Caco-2 (cell line): ENCODE measurements at regions not wholly inside any gene's neighbourhood (a gene's known extent, or its start where the extent isn't known, plus 50 kb on each side); places are given as distances from the start of the nearest gene placed in this dataset.

Experiments used
- BruUV-seq: library from RNA; stranded (reverse); fragments of 400-500 nt; replicated peaks from 2 replicates; lab custom pipeline; 2021; lab: Mats Ljungman, UMichigan
- CTCF ChIA-PET: fragments of 300-600 bp; sonication (Branson Sonifier 250); formaldehyde crosslinking; loops from one replicate; lab custom pipeline; 2022; ENCODE audit warnings: antibody characterized with exemption; lab: Charles Lee
- POLR2A ChIA-PET: fragments of 300-600 bp; sonication (Branson Sonifier 250); formaldehyde crosslinking; loops from one replicate; lab custom pipeline; 2022; ENCODE audit warnings: antibody characterized with exemption; lab: Charles Lee
- DNase-seq, 2 experiments: peaks; one replicate each; pipeline versions ENCODE4 v3.0.0 to v3.0.0-alpha.2; 2020 to 2022
- H3K27me3 ChIP-seq: replicated peaks from 2 replicates; pipeline ENCODE4 v1.6.0; 2011; ENCODE audit warnings: low read length; ENCODE audit not compliant: control insufficient read depth, insufficient read depth
- H3K36me3 ChIP-seq: 2 replicates; pipeline ENCODE4 v1.5.1; 2011; ENCODE audit warnings: low read length; ENCODE audit not compliant: control insufficient read depth, insufficient read depth
- H3K4me1 ChIP-seq: fragments of 250-450 bp; sonication (Bioruptor Pico); 2 replicates; pipeline ENCODE4 v1.5.1; 2020; ENCODE audit warnings: mild to moderate bottlenecking
- H3K4me3 ChIP-seq: 2 replicates; pipeline ENCODE4 v1.5.1; 2011; ENCODE audit warnings: low read depth, mild to moderate bottlenecking, control low read depth, low read length
- H3K9me3 ChIP-seq: fragments of 250-450 bp; sonication (Bioruptor Pico); 2 replicates; pipeline ENCODE4 v1.5.1; 2020; ENCODE audit warnings: mild to moderate bottlenecking, moderate library complexity
- H3K27ac Mint-ChIP-seq: one replicate; pipeline ENCODE4 v1.8.0; 2022; ENCODE audit warnings: mixed read lengths; ENCODE audit not compliant: unreplicated experiment
- H3K27me3 Mint-ChIP-seq: one replicate; pipeline ENCODE4 v1.8.0; 2022; ENCODE audit warnings: mixed read lengths; ENCODE audit not compliant: insufficient read depth, unreplicated experiment
- H3K36me3 Mint-ChIP-seq: one replicate; pipeline ENCODE4 v1.8.0; 2022; ENCODE audit warnings: mild to moderate bottlenecking, mixed read lengths; ENCODE audit not compliant: insufficient read depth, unreplicated experiment
- H3K4me1 Mint-ChIP-seq: one replicate; pipeline ENCODE4 v1.8.0; 2022; ENCODE audit warnings: low read depth, mixed read lengths; ENCODE audit not compliant: unreplicated experiment
- H3K4me3 Mint-ChIP-seq: one replicate; pipeline ENCODE4 v1.8.0; 2022; ENCODE audit warnings: mild to moderate bottlenecking, moderate library complexity, mixed read lengths; ENCODE audit not compliant: unreplicated experiment
- H3K9me3 Mint-ChIP-seq: one replicate; pipeline ENCODE4 v1.8.0; 2022; ENCODE audit warnings: mixed read lengths; ENCODE audit not compliant: unreplicated experiment
- CTCF ChIP-seq, 2 experiments: fragments of 200-600 bp in 1 of 2; IDR thresholded peaks; 1 replicate in 1 of 2; 2 replicates in 1 of 2; pipeline versions ENCODE4 v1.5.1 to v1.8.0; 2011 to 2022; ENCODE audit warnings: antibody characterized with exemption in 1 of 2, control low read depth in 1 of 2, inconsistent platforms in 1 of 2, low read depth in 1 of 2, low read length in 1 of 2, mild to moderate bottlenecking in 1 of 2, moderate library complexity in 1 of 2; ENCODE audit not compliant: insufficient read depth in 1 of 2, severe bottlenecking in 1 of 2, unreplicated experiment in 1 of 2
- intact Hi-C: fragments of 100-400 bp; cut with micrococcal nuclease; formaldehyde crosslinking; loops from one replicate; pipeline ENCODE4 v1.10.0; 2022; ENCODE audit not compliant: unreplicated experiment

- no peak overlapping the region for H3K27ac Mint-ChIP-seq
Observed at GRCh38 chr4:127204322-127204721, 428.4 kb upstream of the INTU start.

GRCh38 chr4:127209580-127210095 lies 423.1 kb upstream of the INTU start:
- H3K27me3 Mint-ChIP-seq, result no peaks in the 10 kb centered on the region
- H3K9me3 Mint-ChIP-seq, result no peaks in the 10 kb centered on the region
- POLR2A ChIA-PET, result no interaction called here
- Histone ChIP-seq H3K36me3 (no peaks in the 10 kb centered on the region), H3K4me3 (no peak overlapping the region), H3K9me3 (no peaks in the 10 kb centered on the region), H3K27me3 (no peaks in the 10 kb centered on the region), H3K4me1 (no peaks in the 10 kb centered on the region)
- no peak for DNase-seq
- TF ChIP-seq CTCF (IDR thresholded peaks at IDR 0.05; ENCODE audit: insufficient read depth in 1 of 2, low read depth in 1 of 2, low read length in 1 of 2, severe bottlenecking in 1 of 2, unreplicated experiment in 1 of 2), result no peak
- no peak overlapping the region for H3K27ac Mint-ChIP-seq
- no peaks in the 10 kb centered on the region for H3K36me3 Mint-ChIP-seq
- intact Hi-C loops, result no loop called here
- no TSS peak for BruUV-seq
- H3K4me3 Mint-ChIP-seq, result no peak overlapping the region
- CTCF ChIA-PET, result no interaction called here
- no peaks in the 10 kb centered on the region for H3K4me1 Mint-ChIP-seq

More at GRCh38 chr4:127204322-127204721, 428.4 kb upstream of the INTU start:
- no peaks in the 10 kb centered on the region for H3K9me3 ChIP-seq
- ChIA-PET CTCF (no interaction called here), POLR2A (no interaction called here)
- no peaks in the 10 kb centered on the region for H3K36me3 Mint-ChIP-seq
- H3K9me3 Mint-ChIP-seq, result no peaks in the 10 kb centered on the region
- no peak for TF ChIP-seq CTCF (IDR thresholded peaks at IDR 0.05; ENCODE audit: insufficient read depth in 1 of 2, low read depth in 1 of 2, low read length in 1 of 2, severe bottlenecking in 1 of 2, unreplicated experiment in 1 of 2)
- no peaks in the 10 kb centered on the region for H3K27me3 ChIP-seq
- intact Hi-C loops, result no loop called here
- BruUV-seq, result no TSS peak
- DNase-seq, result no peak
- no peak overlapping the region for H3K4me3 ChIP-seq
- no peaks in the 10 kb centered on the region for H3K27me3 Mint-ChIP-seq
- no peaks in the 10 kb centered on the region for H3K4me1 Mint-ChIP-seq
- no peak overlapping the region for H3K4me3 Mint-ChIP-seq
- no peaks in the 10 kb centered on the region for H3K4me1 ChIP-seq
- no peaks in the 10 kb centered on the region for H3K36me3 ChIP-seq

GRCh38 chr4:127210893-127211649 lies 421.7 kb upstream of the INTU start:
- DNase-seq, result no peak
- no TSS peak for BruUV-seq
- no peaks in the 10 kb centered on the region for H3K4me1 Mint-ChIP-seq
- Histone ChIP-seq H3K27me3 (no peaks in the 10 kb centered on the region), H3K4me1 (no peaks in the 10 kb centered on the region), H3K36me3 (no peaks in the 10 kb centered on the region), H3K9me3 (no peaks in the 10 kb centered on the region), H3K4me3 (no peak overlapping the region)
- ChIA-PET CTCF (no interaction called here), POLR2A (no interaction called here)
- H3K4me3 Mint-ChIP-seq, result no peak overlapping the region
- no peak for TF ChIP-seq CTCF (IDR thresholded peaks at IDR 0.05; ENCODE audit: insufficient read depth in 1 of 2, low read depth in 1 of 2, low read length in 1 of 2, severe bottlenecking in 1 of 2, unreplicated experiment in 1 of 2)
- no peaks in the 10 kb centered on the region for H3K36me3 Mint-ChIP-seq
- intact Hi-C loops, result no loop called here
- H3K27ac Mint-ChIP-seq, result no peak overlapping the region
- no peaks in the 10 kb centered on the region for H3K9me3 Mint-ChIP-seq
- H3K27me3 Mint-ChIP-seq, result no peaks in the 10 kb centered on the region
